Uterus (tissue), 2 donors: ENCODE measurements at regions not wholly inside any gene's neighbourhood (a gene's known extent, or its start where the extent isn't known, plus 50 kb on each side); places are given as distances from the start of the nearest gene placed in this dataset.

ENCODE experiments used
- CTCF ChIP-seq, 4 experiments: fragments of 200-600 bp in 2 of 4; fragments of 450-650 bp in 2 of 4; sonication (generic) in 2 of 4; IDR thresholded peaks; one replicate each; pipeline ENCODE4 v1.5.1; 2016 to 2019; ENCODE audit warnings: antibody characterized with exemption in 4 of 4, mild to moderate bottlenecking in 2 of 4, moderate library complexity in 1 of 4
- POLR2A ChIP-seq, 2 donors: fragments of 450-650 bp; IDR thresholded peaks; one replicate each; pipeline ENCODE4 v1.6.1; 2016; ENCODE audit warnings: antibody characterized with exemption in 2 of 2, mild to moderate bottlenecking in 1 of 2, moderate library complexity in 1 of 2

- TF ChIP-seq CTCF (IDR thresholded peaks at IDR 0.05) = no peak
- TF ChIP-seq POLR2A (IDR thresholded peaks at IDR 0.05) = no peak
These were observed 1094.7 kb upstream of the SLC39A10 start for GRCh38 chr2:194562329-194562728.
